ENCODE measurements at regions not wholly inside any gene's neighbourhood (a gene's known extent, or its start where the extent isn't known, plus 50 kb on each side); places are given as distances from the start of the nearest gene placed in this dataset.

DNA sequence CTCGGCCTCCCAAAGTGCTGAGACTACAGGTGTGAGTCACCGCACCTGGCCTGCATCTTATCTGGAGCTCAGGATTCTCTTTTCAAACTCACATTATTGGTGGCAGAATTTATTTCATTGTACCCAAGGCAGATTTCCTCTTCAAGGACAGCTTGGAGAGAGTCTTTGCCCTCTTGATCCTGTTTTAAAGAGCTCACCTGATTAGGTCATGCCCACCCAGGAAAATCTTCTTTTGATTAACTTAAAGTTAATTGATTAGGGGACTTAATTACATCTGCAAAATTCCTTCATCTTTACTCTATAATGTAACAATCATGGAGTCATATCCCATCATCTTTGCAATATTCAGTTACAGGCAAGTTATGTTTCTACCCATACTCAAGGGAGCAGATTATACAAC, 346.4 kb downstream of the EPHA4 start:
- no peak overlapping the region for H3K4me2 ChIP-seq (ENCODE audit: insufficient read depth, low read length)
- ATAC-seq = no peak
- intact Hi-C loops (cut with micrococcal nuclease) = no loop called here
- no peaks in the 10 kb centered on the region for H3K79me2 ChIP-seq (ENCODE audit: control insufficient read depth, insufficient read depth, low read length)
- peak; percentile 59; the same call in 1 of the 2 replicates for TF ChIP-seq ZNF134 (CRISPR knock-in tag; conservative IDR thresholded peaks at IDR 0.05)
- TF ChIP-seq, protein P1, sequence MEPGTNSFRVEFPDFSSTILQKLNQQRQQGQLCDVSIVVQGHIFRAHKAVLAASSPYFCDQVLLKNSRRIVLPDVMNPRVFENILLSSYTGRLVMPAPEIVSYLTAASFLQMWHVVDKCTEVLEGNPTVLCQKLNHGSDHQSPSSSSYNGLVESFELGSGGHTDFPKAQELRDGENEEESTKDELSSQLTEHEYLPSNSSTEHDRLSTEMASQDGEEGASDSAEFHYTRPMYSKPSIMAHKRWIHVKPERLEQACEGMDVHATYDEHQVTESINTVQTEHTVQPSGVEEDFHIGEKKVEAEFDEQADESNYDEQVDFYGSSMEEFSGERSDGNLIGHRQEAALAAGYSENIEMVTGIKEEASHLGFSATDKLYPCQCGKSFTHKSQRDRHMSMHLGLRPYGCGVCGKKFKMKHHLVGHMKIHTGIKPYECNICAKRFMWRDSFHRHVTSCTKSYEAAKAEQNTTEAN (CRISPR knock-in tag; IDR thresholded peaks at IDR 0.05) = no peak
- H3K27me3 ChIP-seq (ENCODE audit: control insufficient read depth in 2 of 2, insufficient read depth in 2 of 2, low read length in 2 of 2) = no peaks in the 10 kb centered on the region
- H4K20me1 ChIP-seq (replicated peaks; ENCODE audit: control insufficient read depth, insufficient read depth, low read length) = no peaks in the 10 kb centered on the region
- POLR2A ChIA-PET = no interaction called here
- H3K4me1 ChIP-seq (replicated peaks in 1 of 2; ENCODE audit: control insufficient read depth in 2 of 2, insufficient read depth in 2 of 2, low read length in 2 of 2) = no peaks in the 10 kb centered on the region
- in situ Hi-C loops (cut with MboI) = no loop called here
- DNase-seq (ENCODE audit: extremely low read depth in 1 of 4, low spot score in 3 of 4) = no peak
- no peaks in the 10 kb centered on the region for H3K36me3 ChIP-seq (ENCODE audit: control insufficient read depth, insufficient read depth, low read length)
- H3K27ac ChIP-seq (ENCODE audit: extremely low read depth, low read depth, low read length) = no peak overlapping the region
- no peaks in the 10 kb centered on the region for H3K9me3 ChIP-seq (replicated peaks; ENCODE audit: control insufficient read depth, insufficient read depth, low read depth, low read length)
- WGBS (ENCODE audit: insufficient coverage, low coverage, missing lambda C conversion rate) = 0% methylated on average over 2 of the region's 2 CpGs
- H3K9ac ChIP-seq (ENCODE audit: insufficient read depth in 1 of 2, low read depth in 2 of 2, low read length in 2 of 2) = no peak overlapping the region
- FAIRE-seq = no peak
- CTCF ChIA-PET (ENCODE audit: low intra/inter-chr PET ratio) = no interaction called here
- no peaks in the 10 kb centered on the region for H3K9me1 ChIP-seq (ENCODE audit: control insufficient read depth, insufficient read depth, low read length)
- BruUV-seq (replicated peaks) = no TSS peak
- H2AFZ ChIP-seq (ENCODE audit: low read depth, low read length) = no peak overlapping the region
- no peak overlapping the region for H3K4me3 ChIP-seq

DNA sequence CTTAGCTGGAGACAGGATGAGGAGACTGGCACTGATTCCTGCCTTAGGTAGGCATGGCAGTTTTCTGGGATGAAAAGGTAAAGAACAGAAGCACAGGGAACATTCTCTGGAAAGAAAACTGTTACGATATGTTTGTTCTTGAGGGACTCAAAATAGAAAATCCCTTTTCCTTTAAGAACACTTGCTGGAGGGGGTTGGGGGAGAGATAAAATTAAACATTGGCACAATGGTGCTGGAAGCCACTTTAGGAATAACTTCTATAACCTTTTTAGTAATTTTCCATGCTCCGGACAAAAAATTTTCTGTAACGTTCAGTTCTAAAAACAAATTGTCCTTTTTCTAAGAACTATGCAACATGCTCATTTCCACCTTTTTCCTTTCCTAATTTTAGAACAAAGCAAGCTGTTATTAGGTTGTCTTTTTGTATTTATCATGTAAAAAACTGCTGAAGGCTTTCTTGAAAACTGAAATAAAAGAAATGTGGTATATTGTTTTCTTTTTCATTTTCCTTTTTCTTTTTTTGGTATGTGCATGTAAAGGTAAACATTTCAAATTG, 343.8 kb downstream of the EPHA4 start:
- no peak overlapping the region for H3K4me2 ChIP-seq (ENCODE audit: insufficient read depth, low read length)
- no peak for FAIRE-seq
- ChIA-PET CTCF (ENCODE audit: low intra/inter-chr PET ratio) (no interaction called here), POLR2A (no interaction called here)
- no peaks in the 10 kb centered on the region for H3K36me3 ChIP-seq (ENCODE audit: control insufficient read depth, insufficient read depth, low read length)
- H3K4me3 ChIP-seq = no peak overlapping the region
- H3K9ac ChIP-seq (ENCODE audit: insufficient read depth in 1 of 2, low read depth in 2 of 2, low read length in 2 of 2) = no peak overlapping the region
- no peak for ATAC-seq
- H3K27me3 ChIP-seq (ENCODE audit: control insufficient read depth in 2 of 2, insufficient read depth in 2 of 2, low read length in 2 of 2) = no peaks in the 10 kb centered on the region
- 0% methylated on average over 3 of the region's 3 CpGs for WGBS (ENCODE audit: insufficient coverage, low coverage, missing lambda C conversion rate)
- no peaks in the 10 kb centered on the region for H4K20me1 ChIP-seq (replicated peaks; ENCODE audit: control insufficient read depth, insufficient read depth, low read length)
- H2AFZ ChIP-seq (ENCODE audit: low read depth, low read length) = no peak overlapping the region
- DNase-seq (ENCODE audit: extremely low read depth in 1 of 4, low spot score in 3 of 4) = no peak
- no peak overlapping the region for H3K27ac ChIP-seq (ENCODE audit: extremely low read depth, low read depth, low read length)
- no TSS peak for BruUV-seq (replicated peaks)
- in situ Hi-C loops (cut with MboI) (no loop called here), intact Hi-C loops (cut with micrococcal nuclease) (no loop called here)
- H3K9me3 ChIP-seq (replicated peaks; ENCODE audit: control insufficient read depth, insufficient read depth, low read depth, low read length) = no peaks in the 10 kb centered on the region
- no peak for TF ChIP-seq ZNF384 (IDR thresholded peaks at IDR 0.05; ENCODE audit: low read depth, low read length)
- TF ChIP-seq, protein P2, sequence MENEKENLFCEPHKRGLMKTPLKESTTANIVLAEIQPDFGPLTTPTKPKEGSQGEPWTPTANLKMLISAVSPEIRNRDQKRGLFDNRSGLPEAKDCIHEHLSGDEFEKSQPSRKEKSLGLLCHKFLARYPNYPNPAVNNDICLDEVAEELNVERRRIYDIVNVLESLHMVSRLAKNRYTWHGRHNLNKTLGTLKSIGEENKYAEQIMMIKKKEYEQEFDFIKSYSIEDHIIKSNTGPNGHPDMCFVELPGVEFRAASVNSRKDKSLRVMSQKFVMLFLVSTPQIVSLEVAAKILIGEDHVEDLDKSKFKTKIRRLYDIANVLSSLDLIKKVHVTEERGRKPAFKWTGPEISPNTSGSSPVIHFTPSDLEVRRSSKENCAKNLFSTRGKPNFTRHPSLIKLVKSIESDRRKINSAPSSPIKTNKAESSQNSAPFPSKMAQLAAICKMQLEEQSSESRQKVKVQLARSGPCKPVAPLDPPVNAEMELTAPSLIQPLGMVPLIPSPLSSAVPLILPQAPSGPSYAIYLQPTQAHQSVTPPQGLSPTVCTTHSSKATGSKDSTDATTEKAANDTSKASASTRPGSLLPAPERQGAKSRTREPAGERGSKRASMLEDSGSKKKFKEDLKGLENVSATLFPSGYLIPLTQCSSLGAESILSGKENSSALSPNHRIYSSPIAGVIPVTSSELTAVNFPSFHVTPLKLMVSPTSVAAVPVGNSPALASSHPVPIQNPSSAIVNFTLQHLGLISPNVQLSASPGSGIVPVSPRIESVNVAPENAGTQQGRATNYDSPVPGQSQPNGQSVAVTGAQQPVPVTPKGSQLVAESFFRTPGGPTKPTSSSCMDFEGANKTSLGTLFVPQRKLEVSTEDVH (IDR thresholded peaks at IDR 0.05; ENCODE audit: low read depth, partially characterized antibody) = no peak
- TF ChIP-seq FOXK1 (CRISPR knock-in tag; IDR thresholded peaks at IDR 0.05; ENCODE audit: borderline replicate concordance) = no peak
- no peak for TF ChIP-seq DNMT1 (IDR thresholded peaks at IDR 0.05)
- TF ChIP-seq ZNF354B (CRISPR knock-in tag; IDR thresholded peaks at IDR 0.05) = no peak
- no peak for TF ChIP-seq SMAD3 (CRISPR knock-in tag; conservative IDR thresholded peaks at IDR 0.05)
- TF ChIP-seq NCOA6 (IDR thresholded peaks at IDR 0.05) = no peak
- H3K4me1 ChIP-seq (replicated peaks in 1 of 2; ENCODE audit: control insufficient read depth in 2 of 2, insufficient read depth in 2 of 2, low read length in 2 of 2) = no peaks in the 10 kb centered on the region
- no peaks in the 10 kb centered on the region for H3K9me1 ChIP-seq (ENCODE audit: control insufficient read depth, insufficient read depth, low read length)
- H3K79me2 ChIP-seq (ENCODE audit: control insufficient read depth, insufficient read depth, low read length) = no peaks in the 10 kb centered on the region

Data from K562 (cell line).